ENCODE measurements at regions not wholly inside any gene's neighbourhood (a gene's known extent, or its start where the extent isn't known, plus 50 kb on each side); places are given as distances from the start of the nearest gene placed in this dataset.
"Not testable (repeated sequence)": the region's sequence is repeated elsewhere in the genome, so short reads cannot be mapped to it uniquely, and the experiment has no call there.

GRCh38 chr5:82952326-82952725 lies 124.9 kb downstream of the TMEM167A start:
- DNase-seq (ENCODE audit: low read depth) = no peak

GRCh38 chr5:82944267-82944666 lies 132.9 kb downstream of the TMEM167A start:
- DNase-seq (ENCODE audit: low read depth) = not testable (repeated sequence)

GRCh38 chr5:82942083-82942881 lies 134.9 kb downstream of the TMEM167A start:
- DNase-seq (ENCODE audit: low read depth) = no peak

DNA sequence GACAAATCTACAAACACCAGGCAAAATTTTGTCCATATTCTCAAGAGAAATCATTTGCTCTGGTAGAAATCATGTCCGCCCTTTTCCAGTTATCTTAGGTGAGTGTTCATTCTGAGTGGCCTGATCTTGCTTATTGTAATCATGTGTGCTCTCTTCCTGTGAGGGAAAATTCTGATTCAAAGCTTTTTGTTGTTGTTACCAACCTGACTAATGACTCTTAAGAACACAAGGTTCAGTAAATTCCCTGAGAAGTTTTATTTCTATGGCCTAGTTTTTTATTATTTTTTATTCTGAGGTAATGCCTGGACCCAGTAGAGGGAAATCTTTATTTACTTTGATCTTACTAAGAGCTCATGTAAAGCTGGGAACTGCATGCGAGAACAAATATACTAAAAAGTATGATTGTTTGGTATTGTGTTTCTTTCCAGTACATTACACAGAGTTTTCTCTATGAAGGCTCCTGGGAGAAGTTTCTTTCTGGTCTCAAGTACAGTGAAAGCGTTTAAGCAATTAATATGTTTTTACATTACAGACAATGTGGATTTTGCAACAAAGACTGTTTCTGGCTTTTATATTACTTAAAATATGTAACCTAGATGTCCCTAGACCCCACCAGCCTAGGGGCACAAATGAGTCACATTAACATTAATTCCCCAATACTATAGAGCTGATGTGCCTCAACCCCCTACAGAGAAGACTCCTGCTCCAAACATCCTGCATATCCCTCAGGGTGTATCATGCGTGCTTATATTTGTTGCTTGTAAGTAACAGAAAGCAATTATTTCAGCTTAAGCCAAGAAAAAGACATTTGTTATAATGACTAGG lies 138.1 kb downstream of the TMEM167A start:
- DNase-seq (ENCODE audit: low read depth) = no peak

- DNase-seq (ENCODE audit: low read depth) = not testable (repeated sequence)
Measured at GRCh38 chr5:82932473-82933220, 144.5 kb downstream of the TMEM167A start.

DNA sequence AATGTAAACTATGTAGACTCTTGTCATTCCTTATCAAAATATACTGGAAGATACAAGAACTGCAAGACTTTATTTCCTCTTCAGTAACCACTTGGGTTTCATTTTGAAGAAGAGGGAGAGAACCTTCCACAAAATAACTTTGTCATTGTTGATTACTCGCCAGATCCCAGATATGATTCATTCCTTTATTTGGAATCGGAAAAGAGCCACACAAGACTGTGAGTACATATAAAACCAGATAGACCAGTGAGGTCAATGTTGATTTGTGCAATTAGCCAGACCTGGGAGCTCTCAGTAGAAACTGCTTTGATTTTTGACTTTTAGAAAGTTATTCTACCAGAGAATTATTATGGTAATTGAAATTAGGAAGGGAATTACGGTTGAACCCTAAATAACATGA lies 146.1 kb downstream of the TMEM167A start:
- DNase-seq (ENCODE audit: low read depth) = no peak

DNA sequence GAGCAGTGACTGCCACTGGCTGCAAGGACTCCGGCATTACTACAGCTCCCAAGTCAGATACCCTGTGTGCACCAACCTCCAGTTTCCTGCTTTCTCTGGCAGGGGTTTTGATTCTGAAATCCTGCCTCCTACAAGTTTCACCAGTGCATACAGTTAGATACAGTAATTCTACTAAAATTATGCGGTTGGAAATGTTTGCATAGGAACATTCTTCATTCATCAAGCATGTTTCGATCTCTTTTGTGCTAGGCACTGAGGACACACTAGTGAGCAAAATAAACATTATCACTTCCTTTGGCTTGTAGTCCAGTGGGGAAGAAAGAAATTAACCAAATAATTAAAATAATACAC lies 152.2 kb downstream of the TMEM167A start:
- DNase-seq (ENCODE audit: low read depth) = no peak

DNA sequence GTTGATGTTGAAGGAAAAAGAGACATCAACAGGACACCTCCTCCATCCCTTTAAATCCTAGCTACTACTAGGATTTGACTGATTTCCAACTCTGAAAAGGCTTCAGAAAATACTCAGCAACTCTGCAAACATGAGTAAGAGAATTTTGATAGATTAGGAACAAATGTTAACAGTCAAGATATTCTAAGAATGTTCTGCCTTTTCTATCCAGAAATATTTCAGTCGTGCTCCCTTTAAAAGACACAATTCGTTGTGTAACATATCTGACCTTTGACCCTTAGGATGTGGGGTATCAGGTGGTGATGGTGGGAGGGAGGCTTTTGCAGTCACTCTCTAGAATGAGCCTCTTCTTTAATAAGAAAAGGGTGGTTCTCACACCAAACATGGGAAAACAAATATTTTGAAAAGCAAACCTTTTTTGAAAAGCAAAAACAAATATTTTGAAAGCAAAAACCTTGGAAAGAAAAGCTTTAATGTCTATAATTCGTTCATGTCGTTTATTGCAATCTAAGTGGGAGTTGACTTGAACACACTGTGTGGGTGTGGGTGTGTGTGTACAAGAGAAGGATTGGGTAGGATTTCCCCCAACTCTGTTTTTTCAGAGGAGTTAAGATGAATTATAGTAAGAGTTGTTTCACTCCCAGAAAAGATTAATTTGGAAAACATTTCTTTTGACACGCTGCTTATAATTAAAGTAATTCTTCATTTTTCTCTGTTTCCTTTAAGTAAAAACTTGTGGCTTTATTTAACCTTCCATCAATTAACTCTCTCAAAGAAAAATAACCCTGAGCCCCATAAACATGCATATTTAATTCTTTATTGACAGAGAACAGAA lies 152.8 kb downstream of the TMEM167A start:
- no peak for DNase-seq (ENCODE audit: low read depth)

DNA sequence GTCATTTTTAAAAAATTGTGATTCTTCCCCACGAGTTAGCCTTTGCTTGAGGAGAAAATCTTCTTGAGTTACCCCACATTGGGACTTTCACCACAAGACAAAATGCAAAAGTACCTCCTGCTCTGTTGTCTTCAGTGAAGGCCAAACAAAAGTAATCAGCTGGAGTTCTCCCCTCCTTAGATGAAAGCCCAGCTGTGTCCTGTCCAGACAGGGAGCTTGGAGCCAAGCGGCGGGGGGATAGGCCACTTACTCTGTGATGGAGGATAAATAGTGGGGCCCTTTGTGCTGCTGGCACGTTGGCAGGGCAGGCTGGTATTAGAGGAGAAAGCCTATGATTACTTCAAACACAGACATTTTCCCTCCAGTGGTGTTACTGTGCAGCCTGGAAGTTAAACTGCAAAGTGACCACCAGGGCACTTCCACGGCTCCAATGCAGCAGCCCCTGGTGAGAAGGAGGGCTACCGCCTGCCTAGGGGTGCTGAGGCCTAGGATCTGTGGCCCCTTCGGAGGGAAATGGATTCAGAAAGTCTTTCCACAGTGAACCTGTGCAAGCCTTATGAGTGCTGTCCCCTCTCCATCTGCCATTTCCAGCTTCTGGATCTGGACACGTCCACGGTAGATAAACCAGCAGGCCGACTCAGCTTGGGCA lies 155.0 kb downstream of the TMEM167A start:
- DNase-seq (ENCODE audit: low read depth) = no peak

- no peak for DNase-seq (ENCODE audit: low read depth)
Measured at GRCh38 chr5:82918311-82919031, 158.7 kb downstream of the TMEM167A start.

DNA sequence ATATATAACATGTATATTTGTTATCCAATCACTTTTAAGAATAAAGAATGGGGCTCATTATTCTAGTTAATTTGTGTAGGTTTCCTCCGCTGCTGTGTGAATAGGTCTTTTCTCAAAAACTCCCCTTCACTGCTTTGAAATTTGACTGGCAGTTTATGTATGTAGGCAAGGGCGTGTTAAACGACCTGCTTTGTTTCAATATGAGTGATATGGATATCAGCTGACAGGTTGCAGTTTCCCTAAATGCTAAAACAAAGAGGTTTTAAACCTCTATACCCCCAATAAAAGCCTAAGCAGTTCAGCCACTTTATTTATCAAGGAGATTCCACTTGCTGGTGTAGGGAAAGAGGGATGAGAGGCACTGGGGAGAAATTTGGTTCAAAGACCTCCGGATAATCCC lies 159.6 kb downstream of the TMEM167A start:
- DNase-seq (ENCODE audit: low read depth) = no peak

DNA sequence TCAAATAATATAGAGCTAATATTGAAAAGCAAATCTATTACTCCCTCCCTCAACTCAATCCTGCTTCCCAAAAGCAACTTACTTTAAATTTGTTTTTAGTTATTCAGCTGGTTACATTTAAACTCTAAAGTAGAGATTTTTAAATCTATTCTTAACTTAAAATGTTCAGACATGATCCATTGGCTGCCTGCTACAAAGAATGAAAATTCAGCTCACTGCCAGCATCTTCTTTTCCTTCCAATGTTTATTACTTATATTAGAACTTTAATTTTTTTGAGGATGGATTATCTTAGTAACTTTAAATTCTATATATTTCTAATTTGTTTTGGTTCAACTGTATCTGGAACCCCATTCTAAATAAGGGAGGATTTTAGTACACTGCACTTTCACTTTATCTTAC lies 163.2 kb downstream of the TMEM167A start:
- DNase-seq (ENCODE audit: low read depth) = no peak

DNA sequence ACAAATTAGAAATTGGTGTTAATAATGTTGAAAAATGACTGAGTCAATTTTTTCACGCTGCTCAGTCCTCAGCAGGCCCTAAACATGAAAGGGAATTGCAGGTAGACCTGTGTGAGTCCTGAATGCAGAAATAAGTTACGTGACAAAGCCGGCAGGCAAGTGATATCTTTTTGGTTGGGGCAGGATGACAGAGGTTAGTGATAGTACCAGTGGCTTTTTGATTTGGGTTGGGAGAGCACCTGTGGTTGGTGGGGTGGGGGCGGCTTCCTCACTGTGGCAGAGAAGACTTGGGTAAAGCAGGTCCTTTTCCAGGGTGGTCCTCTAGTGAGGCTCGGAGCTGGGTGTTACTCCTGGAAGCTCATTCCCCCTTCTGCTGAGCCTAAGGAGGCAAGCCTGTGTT lies 164.7 kb downstream of the TMEM167A start:
- no peak for DNase-seq (ENCODE audit: low read depth)

DNA sequence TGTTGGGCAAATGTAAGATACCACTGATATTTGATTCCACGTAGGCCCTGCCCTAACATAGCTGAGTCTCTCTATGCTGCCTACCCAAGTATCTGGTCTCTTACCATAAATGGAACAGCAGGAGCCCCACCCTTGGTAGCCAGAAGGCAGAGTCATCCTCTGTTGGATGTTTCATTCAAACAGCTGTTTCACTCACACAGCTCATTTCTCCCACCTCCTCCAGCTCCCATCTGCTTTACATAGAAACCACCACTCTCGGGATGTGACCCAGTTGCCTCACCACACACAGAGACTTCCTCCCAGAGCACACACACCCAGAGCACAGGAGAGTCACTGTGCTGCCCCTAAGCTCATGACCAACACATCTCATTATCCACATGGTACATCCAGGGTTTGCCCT lies 165.3 kb downstream of the TMEM167A start:
- no peak for DNase-seq (ENCODE audit: low read depth)

DNA sequence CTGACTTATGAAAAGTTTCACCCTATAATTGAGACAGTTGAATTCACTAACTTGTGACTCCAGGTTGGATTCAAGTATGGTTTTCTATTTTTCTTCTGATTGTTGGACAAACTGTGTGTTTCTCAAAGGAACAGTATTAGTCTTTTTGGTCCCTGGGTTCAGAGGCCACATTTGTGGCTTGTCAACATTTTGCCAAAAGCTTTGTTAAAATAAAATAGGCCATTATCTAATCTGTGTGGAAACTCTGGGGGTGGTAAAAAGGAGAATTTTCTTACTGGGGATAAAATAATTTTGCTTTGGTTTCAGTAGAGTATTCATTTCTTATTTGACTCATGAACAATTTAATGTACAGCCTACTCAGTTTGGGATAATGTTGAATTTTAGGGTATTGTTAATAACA lies 166.3 kb downstream of the TMEM167A start:
- DNase-seq (ENCODE audit: low read depth) = no peak

DNA sequence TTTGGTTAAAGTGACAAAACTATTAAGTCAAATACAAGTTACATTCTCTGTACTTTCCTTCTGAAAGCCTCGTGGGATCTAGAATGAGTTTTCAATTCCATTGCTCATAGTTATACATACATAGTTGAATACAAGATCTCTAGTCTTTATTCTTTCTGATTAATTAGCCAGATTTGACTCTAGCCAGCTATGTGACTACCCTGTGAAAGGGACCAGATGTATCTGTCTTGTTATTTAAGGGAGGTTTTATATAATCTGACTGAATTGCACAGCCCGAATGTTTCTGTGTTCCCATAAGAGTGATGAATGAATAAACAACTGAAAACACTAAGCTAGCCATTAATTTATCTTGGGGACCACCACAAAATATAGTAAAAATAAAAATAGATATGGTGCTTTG lies 166.7 kb downstream of the TMEM167A start:
- no peak for DNase-seq (ENCODE audit: low read depth)

DNA sequence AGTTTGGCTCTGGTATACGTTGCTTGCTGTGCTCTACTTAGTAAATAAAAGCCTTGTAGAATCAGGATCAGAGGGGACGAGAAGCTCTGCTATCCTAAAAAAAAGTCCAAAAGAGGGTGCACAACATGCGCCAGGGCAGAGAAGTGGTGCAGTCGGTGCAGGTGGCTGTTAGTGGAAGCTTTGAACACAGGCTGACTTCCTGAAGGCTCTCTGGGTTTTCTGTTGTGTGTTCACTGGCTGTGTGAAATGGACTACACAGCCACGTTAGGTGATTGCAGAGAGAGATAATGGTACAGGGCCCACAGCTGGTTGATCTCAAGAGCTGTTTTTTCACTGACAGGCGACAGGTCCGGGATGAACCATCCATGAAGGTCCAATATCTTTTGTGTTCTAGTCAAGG lies 167.4 kb downstream of the TMEM167A start:
- DNase-seq (ENCODE audit: low read depth) = no peak

DNA sequence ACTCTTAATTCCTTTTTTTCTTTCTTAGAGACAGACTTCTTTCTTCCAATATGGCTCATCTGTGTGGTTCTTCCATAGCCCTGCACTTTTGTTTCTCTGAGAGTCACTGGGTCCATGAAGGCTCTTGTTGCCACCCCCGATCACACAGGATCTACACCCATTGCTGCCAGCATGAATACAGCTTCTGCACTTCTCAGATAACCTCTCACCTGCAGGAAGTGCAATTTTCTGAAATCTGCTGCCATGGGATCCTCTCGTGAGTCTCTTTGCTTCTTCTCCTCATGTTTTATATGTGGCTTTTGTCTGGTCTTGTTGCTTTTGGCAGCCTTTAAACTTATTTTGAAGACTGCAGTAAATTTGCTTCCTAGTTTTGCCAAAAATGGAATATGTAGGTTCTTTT lies 171.2 kb downstream of the TMEM167A start:
- DNase-seq (ENCODE audit: low read depth) = no peak

GRCh38 chr5:82901281-82901888 lies 175.8 kb downstream of the TMEM167A start:
- DNase-seq (ENCODE audit: low read depth) = no peak

DNA sequence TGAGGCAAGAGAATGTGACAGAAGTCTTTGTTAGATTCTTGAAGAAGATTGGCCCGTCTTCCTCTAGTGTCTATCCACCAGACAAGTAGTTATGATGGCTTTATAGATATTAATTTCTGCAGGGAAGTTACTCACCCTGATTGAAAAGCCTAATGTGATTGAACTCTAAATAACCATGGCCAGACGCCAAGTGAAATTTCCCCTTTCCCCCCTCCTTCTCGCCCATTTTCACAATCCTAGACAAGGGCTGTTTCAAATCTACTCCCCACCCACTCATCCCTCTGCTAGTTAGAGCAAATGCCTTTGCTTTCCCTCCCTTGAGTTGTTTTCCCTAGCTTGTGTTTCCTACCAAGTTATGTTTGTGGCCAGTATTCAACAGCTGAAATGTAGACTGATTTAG lies 182.5 kb downstream of the TMEM167A start:
- DNase-seq (ENCODE audit: low read depth) = no peak

All from T follicular helper cell (primary cell).